ENCODE measurements at regions not wholly inside any gene's neighbourhood (a gene's known extent, or its start where the extent isn't known, plus 50 kb on each side); places are given as distances from the start of the nearest gene placed in this dataset.
"Not testable (repeated sequence)": the region's sequence is repeated elsewhere in the genome, so short reads cannot be mapped to it uniquely, and the experiment has no call there.

DNA sequence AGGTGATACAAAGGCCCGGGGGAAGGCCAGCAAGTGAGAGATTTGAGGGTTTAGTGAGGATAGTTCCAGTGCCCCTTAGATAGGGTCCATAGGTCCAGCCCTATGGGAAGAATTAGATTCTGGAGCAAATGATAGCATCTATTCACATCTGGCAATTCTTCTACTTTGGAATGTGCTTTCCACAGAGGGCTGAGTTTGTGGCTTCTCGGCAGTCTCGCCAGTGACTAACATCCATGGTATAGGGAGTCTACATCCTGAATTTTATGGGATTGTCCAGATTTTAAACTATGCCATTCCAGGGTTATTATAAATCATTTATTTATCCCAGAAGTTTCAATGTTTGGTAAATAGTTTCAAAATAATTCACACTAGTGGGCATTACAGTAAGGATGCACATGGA, 207.3 kb upstream of the ADO start:
- DNase-seq: no peak

DNA sequence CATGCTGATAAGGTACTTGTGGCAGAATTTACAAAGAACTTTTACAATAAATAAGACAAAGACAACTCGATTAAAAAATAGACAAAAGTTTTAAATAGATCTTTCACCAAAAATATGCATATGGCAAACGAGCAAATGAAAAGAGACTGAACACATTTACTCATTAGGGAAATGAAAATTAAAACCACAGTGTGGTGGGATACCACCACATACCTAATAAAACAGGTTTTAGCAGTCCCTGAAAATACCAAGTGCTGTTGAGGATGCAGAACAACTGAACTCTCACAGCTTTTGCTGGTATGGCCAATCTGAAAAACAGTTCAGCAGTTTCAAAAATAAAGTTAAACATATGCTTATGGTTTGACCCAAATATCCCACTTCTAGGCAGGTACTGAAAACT, 205.4 kb upstream of the ADO start:
- DNase-seq: no peak

DNA sequence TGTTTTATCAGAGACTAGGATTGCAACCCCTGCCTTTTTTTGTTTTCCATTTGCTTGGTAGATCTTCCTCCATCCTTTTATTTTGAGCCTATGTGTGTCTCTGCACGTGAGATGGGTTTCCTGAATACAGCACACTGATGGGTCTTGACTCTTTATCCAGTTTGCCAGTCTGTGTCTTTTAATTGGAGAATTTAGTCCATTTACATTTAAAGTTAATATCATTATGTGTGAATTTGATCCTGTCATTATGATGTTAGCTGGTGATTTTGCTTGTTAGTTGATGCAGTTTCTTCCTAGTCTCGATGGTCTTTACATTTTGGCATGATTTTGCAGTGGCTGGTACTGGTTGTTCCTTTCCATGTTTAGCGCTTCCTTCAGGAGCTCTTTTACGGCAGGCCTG, 198.0 kb upstream of the ADO start:
- DNase-seq: not testable (repeated sequence)

- DNase-seq: not testable (repeated sequence)
These were observed 196.2 kb upstream of the ADO start for GRCh38 chr10:62608189-62608875.

GRCh38 chr10:62610649-62611229, 193.8 kb upstream of the ADO start:
- DNase-seq: peak; percentile 84

- DNase-seq: no peak
These were observed 191.1 kb upstream of the ADO start for GRCh38 chr10:62613424-62613823.

DNA sequence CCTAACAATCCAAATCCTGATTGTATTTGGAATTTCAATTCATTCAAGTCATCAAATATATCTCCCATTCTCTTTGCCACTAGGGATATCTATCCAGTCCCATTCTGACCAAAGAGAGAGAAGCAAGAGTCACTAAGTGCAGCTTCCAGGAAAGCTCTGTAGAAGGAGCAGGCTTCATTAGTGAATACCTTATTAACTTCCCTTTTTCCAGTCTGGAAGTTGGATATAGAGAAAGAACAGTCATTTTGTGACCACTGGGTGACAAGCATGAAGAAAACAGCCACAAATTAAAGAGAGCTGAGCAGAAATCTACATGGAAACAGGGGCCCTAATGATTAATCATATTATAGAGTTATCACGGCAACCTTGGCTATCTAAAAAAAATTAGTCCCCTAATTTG, 190.7 kb upstream of the ADO start:
- DNase-seq: no peak

- peak; percentile 75 for DNase-seq
These were observed 189.9 kb upstream of the ADO start for GRCh38 chr10:62614389-62615157.

GRCh38 chr10:62616885-62617590, 187.5 kb upstream of the ADO start:
- no peak for DNase-seq

DNA sequence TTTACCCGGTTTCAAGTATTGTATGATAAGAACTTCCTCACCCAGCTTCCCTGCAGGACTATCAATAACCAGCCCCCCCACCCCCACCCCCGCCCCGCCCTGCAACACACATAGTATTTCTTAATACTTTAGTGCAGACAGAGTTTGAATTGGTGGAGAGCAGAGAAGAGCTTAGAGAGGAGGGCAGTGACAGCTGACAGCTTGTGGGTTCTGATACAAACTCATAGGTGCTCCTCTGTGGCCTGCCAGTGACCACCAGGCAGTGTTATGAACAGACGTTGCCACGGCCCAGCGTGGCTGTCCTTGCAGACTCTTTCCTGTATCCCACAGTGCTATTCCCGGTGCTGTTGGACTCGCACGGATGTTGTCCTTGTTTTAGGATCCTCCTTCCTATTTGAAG, 186.9 kb upstream of the ADO start:
- no peak for DNase-seq

DNA sequence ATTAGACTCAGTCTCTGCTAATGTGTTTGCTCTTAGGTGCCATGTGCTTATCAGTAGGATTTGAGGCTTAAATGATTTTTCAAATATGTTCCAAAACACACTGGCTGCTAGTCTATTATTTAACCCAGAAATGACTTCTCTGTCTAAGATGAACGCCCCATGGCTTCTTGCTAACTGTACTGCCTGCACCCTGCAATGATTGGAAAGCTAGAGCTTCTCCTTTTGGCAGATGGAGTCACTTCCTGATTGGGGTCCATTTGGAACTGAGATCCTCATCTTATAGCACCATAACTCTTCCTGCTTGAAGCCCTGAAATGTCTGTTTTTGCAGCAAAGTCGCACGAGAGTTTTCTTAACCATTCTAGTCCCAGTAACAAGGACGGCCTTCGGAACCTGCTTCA, 186.5 kb upstream of the ADO start:
- no peak for DNase-seq

DNA sequence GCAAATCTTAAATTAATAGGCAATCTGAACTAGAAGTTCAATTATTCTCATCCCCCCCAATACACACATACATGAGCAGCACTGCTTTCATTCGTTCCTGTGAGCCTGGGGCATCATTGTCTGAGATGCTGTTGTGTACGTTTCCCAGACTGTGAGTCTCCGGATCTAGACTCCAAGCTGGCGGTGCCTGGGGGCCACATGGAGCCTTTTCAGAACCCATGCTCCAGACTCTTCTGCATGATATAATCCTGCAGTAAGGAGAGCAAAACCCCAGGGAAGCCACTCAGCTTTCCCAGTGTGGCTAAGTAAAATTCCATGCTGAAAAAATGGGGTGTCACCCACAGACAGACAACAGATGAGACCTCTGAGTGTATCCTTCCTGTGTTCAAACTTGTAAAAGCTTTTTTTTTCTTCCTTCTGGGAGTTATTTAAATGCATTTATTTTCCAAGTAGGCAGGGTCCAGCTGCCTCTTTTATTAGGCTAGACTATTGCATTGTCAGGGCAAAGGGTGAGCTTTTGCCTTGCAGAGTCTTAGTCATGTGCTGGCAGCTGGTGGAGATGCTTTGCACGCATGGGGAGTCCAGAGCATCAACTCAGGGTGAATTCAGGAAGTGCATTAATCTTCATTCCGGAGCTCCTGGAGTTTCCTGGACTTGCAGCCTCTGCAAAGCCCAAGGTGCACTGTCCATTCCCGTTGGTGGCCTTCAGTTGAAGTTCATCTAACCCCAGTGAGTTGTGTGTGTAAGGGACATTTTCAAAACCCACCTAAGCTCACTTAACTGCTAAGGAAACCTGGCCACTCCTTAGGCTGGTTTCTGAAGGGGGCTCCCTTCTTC, 185.7 kb upstream of the ADO start:
- DNase-seq: no peak

DNA sequence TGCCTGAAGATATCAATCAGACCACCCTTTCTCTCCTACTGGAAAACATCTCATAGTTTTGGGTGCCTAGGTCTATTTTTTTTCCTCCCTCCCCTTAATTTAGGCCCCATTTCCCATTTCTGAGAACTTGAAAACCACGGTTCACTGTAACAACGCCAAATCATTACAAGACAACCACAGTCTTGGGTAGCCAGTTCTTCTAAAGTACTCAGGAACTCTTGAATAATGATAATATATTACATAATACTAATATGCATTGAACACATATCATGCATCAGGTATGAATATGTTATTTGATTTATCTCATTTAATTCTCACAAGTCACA, 185.1 kb upstream of the ADO start:
- no peak for DNase-seq

DNA sequence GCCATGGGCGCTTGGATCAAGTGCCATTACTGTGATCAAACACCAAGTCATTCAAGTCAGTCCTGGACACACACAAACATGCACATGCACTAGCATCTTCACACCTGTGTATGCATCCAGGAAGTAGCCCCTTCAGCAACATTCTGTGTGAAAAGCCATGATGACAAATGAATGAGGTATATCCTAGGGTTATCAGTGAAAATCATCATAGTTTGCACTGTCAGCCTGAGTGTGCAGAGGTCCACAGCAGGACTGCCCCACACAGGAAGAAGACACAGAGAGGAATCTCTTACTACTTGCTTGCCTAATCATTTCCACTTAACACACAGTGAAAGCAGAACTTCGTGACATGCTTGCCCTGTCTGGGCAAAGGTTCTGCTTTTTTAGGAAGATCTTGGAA, 184.0 kb upstream of the ADO start:
- DNase-seq: no peak

- DNase-seq: no peak
These were observed 181.3 kb upstream of the ADO start for GRCh38 chr10:62623223-62623622.

- DNase-seq: no peak
These were observed 179.0 kb upstream of the ADO start for GRCh38 chr10:62625484-62625883.

DNA sequence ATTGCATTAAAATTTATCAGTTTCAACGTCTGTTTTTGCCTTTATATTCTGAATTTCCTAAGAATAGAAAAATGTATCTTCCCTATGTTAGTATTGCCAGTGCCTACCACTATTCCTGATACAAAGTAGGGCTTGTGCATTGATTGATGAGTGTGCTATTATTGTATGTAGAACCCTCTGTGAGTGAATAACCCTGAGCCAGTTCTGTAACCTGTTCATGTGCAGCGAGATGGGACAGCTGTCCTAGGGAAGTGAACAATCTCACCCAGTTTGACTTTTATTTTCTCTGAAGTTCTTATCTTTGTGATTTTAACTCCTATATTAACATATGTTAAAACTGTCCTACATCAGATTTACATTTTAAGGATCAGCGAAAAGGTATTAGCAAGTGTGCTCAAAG, 178.4 kb upstream of the ADO start:
- DNase-seq: no peak

DNA sequence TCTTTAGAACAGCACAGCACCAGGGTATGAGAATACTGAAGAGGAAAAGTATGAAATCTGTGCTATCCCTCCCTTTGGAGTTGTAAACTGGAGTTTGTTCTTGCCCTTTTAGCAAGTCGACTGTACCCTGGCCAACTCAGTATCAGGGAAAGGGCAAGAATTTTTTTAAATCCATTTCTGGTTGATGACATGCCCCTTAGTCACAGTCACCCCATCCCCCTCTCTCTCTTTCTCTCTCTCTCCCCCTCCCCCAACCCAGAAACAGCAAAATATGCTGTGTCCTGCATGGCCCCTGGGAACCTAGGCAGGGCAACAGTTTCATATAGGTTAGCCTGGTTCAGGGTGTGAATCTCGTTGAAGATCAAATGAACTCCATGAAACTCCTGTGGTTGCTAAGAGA, 177.7 kb upstream of the ADO start:
- DNase-seq: no peak

GRCh38 chr10:62627983-62628382, 176.5 kb upstream of the ADO start:
- no peak for DNase-seq

- DNase-seq: no peak
These were observed 173.3 kb upstream of the ADO start for GRCh38 chr10:62631241-62631640.

GRCh38 chr10:62632071-62632809, 172.3 kb upstream of the ADO start:
- no peak for DNase-seq

DNA sequence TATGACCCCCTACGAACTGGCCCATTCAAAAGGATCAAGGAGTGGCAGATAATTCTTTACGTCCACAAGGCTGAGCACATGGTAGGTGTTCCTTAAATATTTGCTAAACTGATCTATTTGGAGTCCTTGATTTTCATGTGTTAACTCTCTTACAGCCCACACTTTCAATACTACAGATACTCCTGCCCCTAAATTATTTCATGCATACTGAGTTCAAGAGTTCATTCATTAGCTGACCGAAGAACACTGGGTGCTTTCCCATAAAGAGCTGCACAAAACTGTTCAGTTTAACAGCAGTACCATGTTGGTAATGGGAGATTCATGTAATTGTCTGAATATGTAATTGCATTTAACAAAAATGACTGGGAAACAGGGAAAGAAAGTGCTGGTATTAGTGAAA, 170.5 kb upstream of the ADO start:
- DNase-seq: no peak

Data from activated CD8-positive, alpha-beta memory T cell treated with anti-CD3 and anti-CD28 coated beads, Interleukin-2, amount 50 U/mL, for 48 hours (primary cell).